H1 (cell line): ENCODE measurements at regions not wholly inside any gene's neighbourhood (a gene's known extent, or its start where the extent isn't known, plus 50 kb on each side); places are given as distances from the start of the nearest gene placed in this dataset.

Experiments used
- MAX ChIP-seq: IDR thresholded peaks from 2 replicates; pipeline ENCODE4 v1.6.1; 2012; ENCODE audit warnings: inconsistent platforms
- SUZ12 ChIP-seq: fragments of 200-600 bp; sonication (generic); IDR thresholded peaks from 2 replicates; pipeline ENCODE4 v1.6.1; 2012; ENCODE audit warnings: mild to moderate bottlenecking, inconsistent platforms, low read length, moderate library complexity, mixed read lengths

DNA sequence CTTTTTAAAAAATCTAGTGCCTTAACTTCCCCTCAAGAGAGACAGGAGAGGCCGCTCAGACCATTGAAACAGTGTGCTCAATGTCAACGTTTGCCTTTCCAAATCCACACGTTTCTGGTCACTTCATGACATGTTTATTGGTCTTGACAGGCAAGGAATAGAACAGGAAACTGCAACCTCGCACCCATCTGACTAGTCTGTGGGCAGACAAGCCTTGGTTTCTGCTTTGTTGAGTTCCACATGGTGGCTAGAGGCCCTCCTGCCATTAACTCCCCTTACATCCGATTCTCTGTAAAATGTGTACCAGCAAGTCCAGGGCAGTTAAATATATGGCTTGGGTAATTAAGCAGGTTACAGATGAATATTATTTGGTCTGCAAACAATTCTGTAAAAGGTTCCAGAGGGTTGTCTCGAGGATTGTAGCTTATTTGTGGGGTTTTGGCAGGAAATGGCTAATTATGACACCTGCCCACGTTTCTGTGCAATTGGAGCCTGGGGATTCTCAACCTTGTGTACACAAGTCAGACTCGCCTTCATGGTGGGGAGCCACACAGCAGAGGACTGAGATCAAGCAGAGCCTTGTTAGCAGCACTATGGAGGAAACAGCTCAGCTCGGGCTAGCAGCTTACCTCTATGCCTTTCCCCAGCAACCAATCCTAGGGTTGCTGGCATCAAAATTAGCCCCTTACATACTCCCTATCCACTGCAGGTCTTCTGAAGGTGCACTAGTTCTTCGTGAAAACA lies 317.5 kb upstream of the IGF1R start:
- TF ChIP-seq MAX (no peak), SUZ12 (no peak)
